Activated B cell treated with CpG ODN at 0.5 μM for 24 hours (primary cell): ENCODE measurements at regions not wholly inside any gene's neighbourhood (a gene's known extent, or its start where the extent isn't known, plus 50 kb on each side); places are given as distances from the start of the nearest gene placed in this dataset.

Experiments used
- ATAC-seq: fragments of 200-7000 bp; cut with Tn5 transposase; one replicate; pipeline ENCODE4 v1.10.0; 2021; ENCODE audit warnings: low read depth, mild to moderate bottlenecking, moderate library complexity
- CTCF ChIA-PET: fragments of 350-600 bp; sonication (Branson Sonifier 250); formaldehyde crosslinking; loops from one replicate; lab custom pipeline; 2021; ENCODE audit warnings: antibody characterized with exemption; lab: Charles Lee
- POLR2A ChIA-PET: fragments of 350-600 bp; sonication (Branson Sonifier 250); formaldehyde crosslinking; loops from one replicate; lab custom pipeline; 2021; ENCODE audit warnings: antibody characterized with exemption; lab: Charles Lee
- DNase-seq: peaks from one replicate; pipeline ENCODE4 v3.0.0; 2022
- H3K27ac Mint-ChIP-seq: one replicate; pipeline ENCODE4 v1.8.0; 2020; ENCODE audit warnings: mixed read lengths
- H3K27me3 Mint-ChIP-seq: one replicate; pipeline ENCODE4 v1.8.0; 2021; ENCODE audit warnings: mixed read lengths
- H3K36me3 Mint-ChIP-seq: one replicate; pipeline ENCODE4 v1.8.0; 2021; ENCODE audit warnings: low read depth, mixed read lengths
- H3K4me1 Mint-ChIP-seq: one replicate; pipeline ENCODE4 v1.8.0; 2021; ENCODE audit warnings: mixed read lengths
- H3K4me3 Mint-ChIP-seq: one replicate; pipeline ENCODE4 v1.8.0; 2020; ENCODE audit warnings: mild to moderate bottlenecking, mixed read lengths
- H3K9me3 Mint-ChIP-seq: one replicate; pipeline ENCODE4 v1.8.0; 2020; ENCODE audit warnings: mixed read lengths
- CTCF ChIP-seq: fragments of 200-600 bp; IDR thresholded peaks from one replicate; pipeline ENCODE4 v1.8.0; 2022; ENCODE audit warnings: antibody characterized with exemption, mild to moderate bottlenecking
- intact Hi-C: fragments of 100-400 bp; cut with micrococcal nuclease; formaldehyde crosslinking; loops from one replicate; pipeline ENCODE4 v1.15.1; 2024

GRCh38 chr15:53454535-53454842, 305.0 kb downstream of the WDR72 start:
- no peak overlapping the region for H3K4me3 Mint-ChIP-seq
- H3K27ac Mint-ChIP-seq: no peak overlapping the region
- no peaks in the 10 kb centered on the region for H3K27me3 Mint-ChIP-seq
- no peaks in the 10 kb centered on the region for H3K4me1 Mint-ChIP-seq
- H3K9me3 Mint-ChIP-seq: no peaks in the 10 kb centered on the region
- H3K36me3 Mint-ChIP-seq: no peaks in the 10 kb centered on the region
- CTCF ChIA-PET: no interaction called here
- ATAC-seq (no peak), DNase-seq (no peak)
- TF ChIP-seq CTCF: no peak
- POLR2A ChIA-PET: no interaction called here
- intact Hi-C loops: no loop called here

GRCh38 chr15:53453253-53454105, 306.0 kb downstream of the WDR72 start:
- no peaks in the 10 kb centered on the region for H3K9me3 Mint-ChIP-seq
- H3K4me1 Mint-ChIP-seq: no peaks in the 10 kb centered on the region
- intact Hi-C loops: no loop called here
- no peak for ATAC-seq
- ChIA-PET CTCF (no interaction called here), POLR2A (interaction anchor here (0.7 kb wide), 1 partner anchor 21 kb away, joined by 3 read pairs; no protein-coding TSS in a partner anchor)
- no peak for TF ChIP-seq CTCF
- no peak overlapping the region for H3K4me3 Mint-ChIP-seq
- H3K27ac Mint-ChIP-seq: no peak overlapping the region
- DNase-seq: no peak
- no peaks in the 10 kb centered on the region for H3K36me3 Mint-ChIP-seq
- no peaks in the 10 kb centered on the region for H3K27me3 Mint-ChIP-seq

GRCh38 chr15:53448232-53449015, 311.0 kb downstream of the WDR72 start:
- CTCF ChIA-PET: no interaction called here
- intact Hi-C loops: no loop called here
- ATAC-seq (no peak), DNase-seq (no peak)
- no peaks in the 10 kb centered on the region for H3K9me3 Mint-ChIP-seq
- TF ChIP-seq CTCF: no peak
- no peaks in the 10 kb centered on the region for H3K4me1 Mint-ChIP-seq
- H3K27ac Mint-ChIP-seq: no peak overlapping the region
- no peaks in the 10 kb centered on the region for H3K36me3 Mint-ChIP-seq
- no peaks in the 10 kb centered on the region for H3K27me3 Mint-ChIP-seq
- no peak overlapping the region for H3K4me3 Mint-ChIP-seq
- POLR2A ChIA-PET: no interaction called here

GRCh38 chr15:53447742-53448141, 311.7 kb downstream of the WDR72 start:
- no peak for TF ChIP-seq CTCF
- POLR2A ChIA-PET: no interaction called here
- H3K27ac Mint-ChIP-seq: no peak overlapping the region
- H3K27me3 Mint-ChIP-seq: no peaks in the 10 kb centered on the region
- CTCF ChIA-PET: no interaction called here
- no peak for ATAC-seq
- H3K4me3 Mint-ChIP-seq: no peak overlapping the region
- no peaks in the 10 kb centered on the region for H3K4me1 Mint-ChIP-seq
- intact Hi-C loops: no loop called here
- H3K36me3 Mint-ChIP-seq: no peaks in the 10 kb centered on the region
- H3K9me3 Mint-ChIP-seq: no peaks in the 10 kb centered on the region
- no peak for DNase-seq

- Mint-ChIP-seq H3K27ac (no peak overlapping the region), H3K36me3 (no peaks in the 10 kb centered on the region), H3K9me3 (no peaks in the 10 kb centered on the region), H3K4me1 (no peaks in the 10 kb centered on the region), H3K27me3 (no peaks in the 10 kb centered on the region), H3K4me3 (no peak overlapping the region)
- DNase-seq: no peak
- intact Hi-C loops: no loop called here
- no peak for TF ChIP-seq CTCF
- POLR2A ChIA-PET: no interaction called here
- no peak for ATAC-seq
- CTCF ChIA-PET: no interaction called here
Measured at GRCh38 chr15:53447053-53447574, 312.3 kb downstream of the WDR72 start.
